Adrenal gland (tissue), 5 donors: ENCODE measurements at regions not wholly inside any gene's neighbourhood (a gene's known extent, or its start where the extent isn't known, plus 50 kb on each side); places are given as distances from the start of the nearest gene placed in this dataset.
"Not testable (repeated sequence)": the region's sequence is repeated elsewhere in the genome, so short reads cannot be mapped to it uniquely, and the experiment has no call there.

Experiments
- CTCF ChIP-seq, 6 experiments: fragments of 450-650 bp in 4 of 6; fragments of 200-600 bp in 2 of 6; sonication (generic) in 1 of 6; IDR thresholded peaks; 1 replicate in 5 of 6; 2 replicates in 1 of 6; pipeline versions ENCODE4 v1.5.1 to v1.8.0; 2016 to 2021; ENCODE audit warnings: antibody characterized with exemption in 6 of 6, mild to moderate bottlenecking in 2 of 6, moderate library complexity in 1 of 6
- POLR2A ChIP-seq, 2 donors: fragments of 450-650 bp; IDR thresholded peaks; one replicate each; pipeline ENCODE4 v1.6.1; 2017; ENCODE audit warnings: antibody characterized with exemption in 2 of 2, mild to moderate bottlenecking in 2 of 2, moderate library complexity in 1 of 2
- donor health status: DM: no; HTN: no; CAD: no.

GRCh38 chr7:76927741-76928393, 104.3 kb downstream of the SPDYE17 start:
- TF ChIP-seq CTCF, POLR2A (IDR thresholded peaks at IDR 0.05): not testable (repeated sequence)
